Type B pancreatic cell (in vitro differentiated cells): ENCODE measurements at regions not wholly inside any gene's neighbourhood (a gene's known extent, or its start where the extent isn't known, plus 50 kb on each side); places are given as distances from the start of the nearest gene placed in this dataset.
A peak's percentile ranks its signal among the peaks of the same experiment; 100 is the strongest.

Experiments
- DNase-seq: peaks from one replicate; pipeline ENCODE4 v3.0.0; 2021; ENCODE audit warnings: mixed read lengths; ENCODE audit not compliant: unreplicated experiment; ENCODE audit errors: extremely low spot score
- H3K27ac Mint-ChIP-seq: 2 replicates; pipeline ENCODE4 v1.8.0; 2021; ENCODE audit warnings: mild to moderate bottlenecking, mixed read lengths
- H3K27me3 Mint-ChIP-seq: 2 replicates; pipeline ENCODE4 v1.8.0; 2021; ENCODE audit warnings: mixed read lengths
- H3K36me3 Mint-ChIP-seq: 2 replicates; pipeline ENCODE4 v1.8.0; 2021; ENCODE audit warnings: mixed read lengths
- H3K4me1 Mint-ChIP-seq: one replicate; pipeline ENCODE4 v1.8.0; 2021; ENCODE audit warnings: mixed read lengths; ENCODE audit not compliant: unreplicated experiment
- H3K4me3 Mint-ChIP-seq: 2 replicates; pipeline ENCODE4 v1.8.0; 2021; ENCODE audit warnings: mild to moderate bottlenecking, mixed read lengths
- H3K9me3 Mint-ChIP-seq: 2 replicates; pipeline ENCODE4 v1.8.0; 2021; ENCODE audit warnings: mixed read lengths
- CTCF ChIP-seq: fragments of 200-600 bp; sonication (generic); conservative IDR thresholded peaks from 2 replicates; pipeline ENCODE4 v1.5.0; 2021; ENCODE audit warnings: antibody characterized with exemption, mild to moderate bottlenecking

DNA sequence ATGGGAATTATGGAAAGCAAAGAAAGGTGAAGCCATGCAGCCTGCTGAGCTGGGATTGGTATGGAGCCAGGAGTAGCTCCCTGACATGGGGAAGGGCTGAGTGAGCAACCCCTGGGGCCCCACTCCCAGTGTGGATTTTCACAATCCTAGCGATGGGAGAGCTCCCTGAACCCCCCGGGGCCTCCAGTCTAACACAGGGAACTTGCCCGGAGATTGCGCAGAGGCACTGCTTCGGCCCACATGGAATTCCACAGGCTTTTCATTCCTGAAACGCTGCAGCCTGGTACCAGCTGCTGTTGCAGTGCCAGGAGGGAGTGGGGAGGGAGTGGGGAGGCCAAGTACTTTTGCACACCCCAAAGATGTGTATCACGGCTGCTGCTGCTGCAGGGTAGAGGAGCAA is 110.4 kb upstream of the C21orf91 start:
- peaks cover 3% of the 10 kb centered on the region for H3K27me3 Mint-ChIP-seq
- no peaks in the 10 kb centered on the region for H3K36me3 Mint-ChIP-seq
- H3K4me3 Mint-ChIP-seq = no peak overlapping the region
- H3K4me1 Mint-ChIP-seq = peaks cover 6% of the 10 kb centered on the region
- TF ChIP-seq CTCF = no peak
- peaks cover 5% of the 10 kb centered on the region for H3K9me3 Mint-ChIP-seq
- no peak for DNase-seq
- no peak overlapping the region for H3K27ac Mint-ChIP-seq

DNA sequence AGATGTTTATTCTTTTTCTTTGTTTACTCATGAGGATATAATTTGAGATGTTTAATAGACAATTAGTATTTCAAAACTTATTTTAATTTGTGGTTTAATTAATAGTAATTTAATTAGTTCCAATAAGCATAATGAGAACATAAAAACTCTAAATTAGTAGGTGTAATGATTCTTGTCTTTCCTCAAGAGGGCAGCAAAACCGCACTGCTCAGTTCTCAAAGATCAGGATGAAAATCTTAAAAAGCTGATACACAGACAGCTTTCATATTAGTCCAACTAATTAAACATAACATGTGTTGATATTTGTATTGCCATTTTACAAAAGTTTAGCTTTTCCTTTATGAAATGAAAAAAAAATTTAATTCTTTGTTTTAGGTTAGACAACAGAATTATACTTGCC is 106.7 kb upstream of the C21orf91 start:
- H3K9me3 Mint-ChIP-seq = peaks cover 4% of the 10 kb centered on the region

GRCh38 chr21:17925000-17925610 is 105.9 kb upstream of the C21orf91 start:
- Mint-ChIP-seq H3K27me3 (peaks cover 7% of the 10 kb centered on the region), H3K4me3 (no peak overlapping the region), H3K36me3 (no peaks in the 10 kb centered on the region), H3K9me3 (peaks cover 12% of the 10 kb centered on the region), H3K27ac (no peak overlapping the region), H3K4me1 (peaks cover 24% of the 10 kb centered on the region)
- peak; percentile 92 for TF ChIP-seq CTCF
- no peak for DNase-seq

More for the DNA sequence above, 106.7 kb upstream of the C21orf91 start:
- Mint-ChIP-seq H3K27me3 (peaks cover 7% of the 10 kb centered on the region), H3K36me3 (no peaks in the 10 kb centered on the region), H3K27ac (no peak overlapping the region), H3K4me1 (peaks cover 24% of the 10 kb centered on the region), H3K4me3 (no peak overlapping the region)
- TF ChIP-seq CTCF = peak; percentile 71
- DNase-seq = no peak

- H3K27ac Mint-ChIP-seq = no peak overlapping the region
- no peak overlapping the region for H3K4me3 Mint-ChIP-seq
- H3K9me3 Mint-ChIP-seq = peaks cover 24% of the 10 kb centered on the region
- H3K36me3 Mint-ChIP-seq = no peaks in the 10 kb centered on the region
- DNase-seq = no peak
- TF ChIP-seq CTCF = no peak
- H3K4me1 Mint-ChIP-seq = peaks cover 24% of the 10 kb centered on the region
- peaks cover 4% of the 10 kb centered on the region for H3K27me3 Mint-ChIP-seq
These were observed 102.7 kb upstream of the C21orf91 start for GRCh38 chr21:17921579-17922530.

DNA sequence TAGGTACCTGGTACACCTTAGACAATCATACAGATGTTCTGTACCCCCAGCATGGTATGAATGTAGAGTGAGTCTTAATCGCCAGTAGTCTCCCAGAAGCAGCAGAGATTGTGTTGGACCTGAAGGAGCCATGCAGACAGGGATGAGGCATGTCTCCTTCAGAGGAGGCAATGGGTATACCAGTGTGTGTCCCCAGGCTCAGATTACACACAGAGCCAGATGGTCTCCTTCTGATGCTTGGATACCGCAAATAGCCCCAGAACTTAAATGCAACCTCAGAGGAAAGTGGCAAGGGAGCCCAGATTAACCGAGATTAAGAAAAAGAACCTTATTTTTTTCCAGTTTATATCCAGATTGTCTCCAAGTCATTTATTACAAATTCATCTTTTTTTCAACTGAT is 96.8 kb upstream of the C21orf91 start:
- Mint-ChIP-seq H3K36me3 (no peaks in the 10 kb centered on the region), H3K27ac (no peak overlapping the region), H3K27me3 (peaks cover 4% of the 10 kb centered on the region), H3K9me3 (peaks cover 21% of the 10 kb centered on the region), H3K4me1 (no peaks in the 10 kb centered on the region), H3K4me3 (no peak overlapping the region)
- no peak for DNase-seq
- no peak for TF ChIP-seq CTCF
